H1 (cell line): ENCODE measurements at regions not wholly inside any gene's neighbourhood (a gene's known extent, or its start where the extent isn't known, plus 50 kb on each side); places are given as distances from the start of the nearest gene placed in this dataset.

Source experiments
- CTCF ChIA-PET: fragments of 300-600 bp; sonication (Branson Sonifier 250); formaldehyde crosslinking; loops from one replicate; lab custom pipeline; 2021; ENCODE audit not compliant: partially characterized antibody; lab: Charles Lee
- POLR2A ChIA-PET: fragments of 300-600 bp; sonication (Branson Sonifier 250); formaldehyde crosslinking; loops from one replicate; lab custom pipeline; 2021; ENCODE audit warnings: inconsistent platforms; ENCODE audit not compliant: partially characterized antibody; lab: Charles Lee
- DNase-seq, 2 experiments: peaks; one replicate each; pipeline versions ENCODE4 v3.0.0 to v3.0.0-alpha.2; 2010 to 2022; ENCODE audit warnings: low spot score in 2 of 2, low read depth in 1 of 2, mixed read lengths in 1 of 2
- FAIRE-seq: peaks from 2 replicates; lab custom pipeline; 2011; peaks lifted over from hg19 to GRCh38; lab: Jason Lieb, UNC
- H2AFZ ChIP-seq: 2 replicates; pipeline ENCODE4 v1.8.1; 2012; ENCODE audit warnings: low read length, inconsistent platforms
- H2AK5ac ChIP-seq: 2 replicates; pipeline ENCODE4 v1.6.1; 2013; ENCODE audit warnings: low read depth, low read length
- H2BK120ac ChIP-seq: replicated peaks from 2 replicates; pipeline ENCODE3; 2013; ENCODE audit warnings: low read depth, low read length, inconsistent platforms
- H2BK12ac ChIP-seq: 2 replicates; pipeline ENCODE4 v1.6.1; 2013; ENCODE audit warnings: low read depth, low read length
- H2BK15ac ChIP-seq: 2 replicates; pipeline ENCODE4 v1.6.1; 2013; ENCODE audit warnings: low read length
- H2BK20ac ChIP-seq: 2 replicates; pipeline ENCODE4 v1.6.1; 2013; ENCODE audit warnings: low read length
- H2BK5ac ChIP-seq: 2 replicates; pipeline ENCODE4 v1.6.1; 2013; ENCODE audit warnings: low read depth, low read length
- H3K14ac ChIP-seq: 2 replicates; pipeline ENCODE4 v1.6.1; 2013; ENCODE audit warnings: inconsistent platforms; ENCODE audit not compliant: insufficient read length
- H3K18ac ChIP-seq: 2 replicates; pipeline ENCODE4 v1.6.1; 2013; ENCODE audit warnings: low read length; ENCODE audit errors: extremely low read depth
- H3K23ac ChIP-seq: 2 replicates; pipeline ENCODE4 v1.6.1; 2013; ENCODE audit warnings: inconsistent platforms; ENCODE audit not compliant: insufficient read length
- H3K23me2 ChIP-seq: 2 replicates; pipeline ENCODE4 v1.6.1; 2013; ENCODE audit warnings: low read depth, low read length
- H3K27ac ChIP-seq: 2 replicates; pipeline ENCODE4 v1.6.1; 2011; ENCODE audit warnings: low read depth, low read length, inconsistent platforms
- H3K27me3 ChIP-seq, 4 experiments: replicated peaks in 1 of 4; 1 replicate in 1 of 4; 2 replicates in 3 of 4; pipeline versions ENCODE4 v1.6.1 to v1.8.1; 2011 to 2013; ENCODE audit warnings: low read length in 3 of 4, mild to moderate bottlenecking in 3 of 4, inconsistent platforms in 2 of 4, mixed read lengths in 2 of 4, moderate library complexity in 1 of 4; ENCODE audit not compliant: control insufficient read depth in 3 of 4, insufficient read depth in 3 of 4; ENCODE audit errors: extremely low read depth in 1 of 4
- H3K36me3 ChIP-seq, 4 experiments: 2 replicates each; pipeline versions ENCODE4 v1.6.1 to v1.8.1; 2011 to 2013; ENCODE audit warnings: mild to moderate bottlenecking in 4 of 4, low read length in 3 of 4, moderate library complexity in 2 of 4, control low read depth in 1 of 4, inconsistent platforms in 1 of 4; ENCODE audit not compliant: insufficient read depth in 4 of 4, control insufficient read depth in 2 of 4
- H3K4ac ChIP-seq: replicated peaks from 2 replicates; pipeline ENCODE3; 2013; ENCODE audit warnings: low read length, low read depth, mixed read lengths, inconsistent platforms; ENCODE audit not compliant: insufficient read length
- H3K4me1 ChIP-seq, 4 experiments: replicated peaks in 1 of 4; 1 replicate in 1 of 4; 2 replicates in 3 of 4; pipeline versions ENCODE4 v1.6.1 to v1.8.1; 2011 to 2013; ENCODE audit warnings: low read length in 3 of 4, inconsistent platforms in 2 of 4, mixed read lengths in 1 of 4; ENCODE audit not compliant: insufficient read depth in 4 of 4, control insufficient read depth in 3 of 4
- H3K4me2 ChIP-seq, 2 experiments: 2 replicates each; pipeline versions ENCODE4 v1.6.1 to v1.8.1; 2011 to 2013; ENCODE audit warnings: low read depth in 2 of 2, low read length in 2 of 2, control low read depth in 1 of 2, inconsistent platforms in 1 of 2, mild to moderate bottlenecking in 1 of 2; ENCODE audit not compliant: insufficient read depth in 1 of 2
- H3K4me3 ChIP-seq, 4 experiments: fragments of 200-600, 300-600 bp in 1 of 4; sonication (generic), shearing (Covaris generic), sonication (Bioruptor Twin) in 1 of 4; 2 replicates each; pipeline versions ENCODE4 v1.5.1 to v1.8.1; 2011 to 2016; ENCODE audit warnings: low read length in 4 of 4, low read depth in 3 of 4, control low read depth in 2 of 4, inconsistent platforms in 2 of 4, mild to moderate bottlenecking in 2 of 4, mixed read lengths in 1 of 4, moderate library complexity in 1 of 4; ENCODE audit not compliant: insufficient read depth in 2 of 4; ENCODE audit errors: extremely low read depth in 1 of 4
- H3K56ac ChIP-seq: replicated peaks from 2 replicates; pipeline ENCODE3; 2013; ENCODE audit warnings: low read depth, mild to moderate bottlenecking, mixed read lengths, low read length, inconsistent platforms; ENCODE audit not compliant: insufficient read length
- H3K79me1 ChIP-seq: 2 replicates; pipeline ENCODE4 v1.6.1; 2013; ENCODE audit warnings: low read depth, low read length, control low read depth
- H3K79me2 ChIP-seq, 2 experiments: 2 replicates each; pipeline versions ENCODE4 v1.6.1 to v1.8.1; 2012 to 2013; ENCODE audit warnings: low read length in 2 of 2, mild to moderate bottlenecking in 2 of 2, inconsistent platforms in 1 of 2; ENCODE audit not compliant: insufficient read depth in 2 of 2, control insufficient read depth in 1 of 2
- H3K9ac ChIP-seq, 4 experiments: replicated peaks in 1 of 4; 1 replicate in 1 of 4; 2 replicates in 3 of 4; pipeline versions ENCODE4 v1.6.1 to v1.8.1; 2011 to 2013; ENCODE audit warnings: low read depth in 3 of 4, low read length in 3 of 4, control low read depth in 2 of 4, mild to moderate bottlenecking in 2 of 4, moderate library complexity in 2 of 4, inconsistent platforms in 1 of 4; ENCODE audit errors: extremely low read depth in 1 of 4
- H3K9me3 ChIP-seq, 2 experiments: 2 replicates each; pipeline versions ENCODE4 v1.6.1 to v1.8.1; 2012 to 2013; ENCODE audit warnings: mild to moderate bottlenecking in 2 of 2, moderate library complexity in 2 of 2, control low read depth in 1 of 2, inconsistent platforms in 1 of 2, low read depth in 1 of 2, low read length in 1 of 2, mixed read lengths in 1 of 2; ENCODE audit not compliant: insufficient read depth in 2 of 2
- H4K20me1 ChIP-seq, 2 experiments: replicated peaks in 1 of 2; 2 replicates each; pipeline versions ENCODE3 to v1.8.1; 2011 to 2013; ENCODE audit warnings: inconsistent platforms in 2 of 2, low read length in 2 of 2, mild to moderate bottlenecking in 1 of 2; ENCODE audit not compliant: insufficient read depth in 2 of 2, control insufficient read depth in 1 of 2
- H4K5ac ChIP-seq: 2 replicates; pipeline ENCODE4 v1.6.1; 2013; ENCODE audit warnings: low read length, low read depth, mixed read lengths, inconsistent platforms; ENCODE audit not compliant: insufficient read length
- H4K8ac ChIP-seq: 2 replicates; pipeline ENCODE4 v1.8.0; 2013; ENCODE audit warnings: mild to moderate bottlenecking, moderate library complexity, low read length, inconsistent platforms; ENCODE audit not compliant: insufficient read depth; ENCODE audit errors: extremely low read depth
- H4K91ac ChIP-seq: replicated peaks from 2 replicates; pipeline ENCODE3; 2013; ENCODE audit warnings: low read length, mixed read lengths, inconsistent platforms; ENCODE audit not compliant: insufficient read length
- CTCF ChIP-seq, 3 experiments: IDR thresholded peaks; 1 replicate in 2 of 3; 2 replicates in 1 of 3; pipeline versions ENCODE4 v1.5.1 to v1.6.1; 2011; ENCODE audit warnings: low read length in 3 of 3, mild to moderate bottlenecking in 3 of 3, inconsistent platforms in 2 of 3, low read depth in 1 of 3, moderate library complexity in 1 of 3; ENCODE audit not compliant: insufficient read depth in 1 of 3; ENCODE audit errors: control extremely low read depth in 1 of 3
- EGR1 ChIP-seq: IDR thresholded peaks from 2 replicates; pipeline ENCODE4 v1.6.1; 2011; ENCODE audit warnings: low read depth, low read length, borderline replicate concordance
- KDM1A ChIP-seq: fragments of 200-600, 300-600 bp; sonication (generic); IDR thresholded peaks from 2 replicates; pipeline ENCODE4 v1.7.1; 2016; ENCODE audit warnings: mild to moderate bottlenecking, low read length, borderline replicate concordance
- RAD21 ChIP-seq, 2 experiments: IDR thresholded peaks in 1 of 2; conservative IDR thresholded peaks in 1 of 2; 2 replicates each; pipeline ENCODE4 v1.6.1; 2011; ENCODE audit warnings: low read depth in 2 of 2, low read length in 2 of 2, improper control_type of control experiment in 1 of 2, inconsistent platforms in 1 of 2, mild to moderate bottlenecking in 1 of 2, moderate library complexity in 1 of 2
- SIX5 ChIP-seq: IDR thresholded peaks from 2 replicates; pipeline ENCODE4 v1.6.1; 2011; ENCODE audit warnings: mild to moderate bottlenecking, low read depth, low read length
- WGBS, 2 experiments: shearing (Covaris generic) in 1 of 2; methylation state at CpG; one replicate each; pipeline versions ENCODE4 v1.1.6 to v1.1.7; 2013 to 2015; ENCODE audit warnings: low lambda C conversion rate in 2 of 2, mixed read lengths in 2 of 2, inconsistent platforms in 1 of 2, low coverage in 1 of 2, missing lambda C conversion rate in 1 of 2; ENCODE audit not compliant: insufficient replicate concordance in 2 of 2, insufficient coverage in 1 of 2, insufficient read length in 1 of 2; ENCODE audit errors: extremely low coverage in 1 of 2, missing lambda C conversion rate in 1 of 2; 5-methylcytosine and 5-hydroxymethylcytosine counted together

DNA sequence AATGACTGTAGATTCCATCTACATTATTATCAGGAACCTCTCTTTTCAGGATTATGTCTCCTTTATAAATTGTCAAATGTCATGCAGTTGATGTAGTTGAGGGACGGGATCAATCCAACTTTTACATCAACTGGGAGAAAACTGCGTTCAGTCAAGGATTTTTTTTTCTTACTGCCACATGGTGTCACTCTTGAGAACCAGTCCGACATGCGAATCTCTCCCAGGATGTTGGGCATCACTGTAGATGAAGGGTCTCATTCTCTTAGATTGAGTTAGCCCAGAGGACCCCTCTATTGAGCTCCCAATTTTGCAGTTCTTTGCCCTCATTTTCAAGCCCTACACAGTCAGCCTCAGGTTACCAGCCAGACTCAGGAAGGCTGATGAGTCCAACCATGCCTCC lies 120.3 kb upstream of the PTPRZ1 start:
- H3K36me3 ChIP-seq: no peaks in the 10 kb centered on the region
- H3K4ac ChIP-seq: no peak overlapping the region
- no peaks in the 10 kb centered on the region for H3K79me1 ChIP-seq
- no peak overlapping the region for H3K4me2 ChIP-seq
- no peak overlapping the region for H4K91ac ChIP-seq
- no peak overlapping the region for H3K18ac ChIP-seq
- no peak overlapping the region for H3K14ac ChIP-seq
- DNase-seq (no peak), FAIRE-seq (peak; percentile 93)
- no peak overlapping the region for H2BK12ac ChIP-seq
- no peaks in the 10 kb centered on the region for H3K23me2 ChIP-seq
- no peak overlapping the region for H3K9ac ChIP-seq
- H2BK120ac ChIP-seq: no peak overlapping the region
- no peak overlapping the region for H2BK15ac ChIP-seq
- no peak overlapping the region for H3K27ac ChIP-seq
- H2AFZ ChIP-seq: no peak overlapping the region
- WGBS, 2 experiments: 58% methylated on average over 4 of the region's 4 CpGs; no CpG with 5 or more reads in 1 of the 2 experiments
- no peak overlapping the region for H3K4me3 ChIP-seq
- H4K5ac ChIP-seq: no peak overlapping the region
- H2AK5ac ChIP-seq: no peak overlapping the region
- no peaks in the 10 kb centered on the region for H4K20me1 ChIP-seq
- no peak overlapping the region for H4K8ac ChIP-seq
- POLR2A ChIA-PET: no interaction called here
- H3K4me1 ChIP-seq: peaks cover 0 to 8% (median 0%) of the 10 kb centered on the region in 4 experiments; a peak in 3 of 7 replicates
- no peak overlapping the region for H2BK20ac ChIP-seq
- H2BK5ac ChIP-seq: no peak overlapping the region
- H3K27me3 ChIP-seq: no peaks in the 10 kb centered on the region
- H3K79me2 ChIP-seq: no peaks in the 10 kb centered on the region
- no peak overlapping the region for H3K23ac ChIP-seq
- H3K9me3 ChIP-seq: no peaks in the 10 kb centered on the region
- no peak overlapping the region for H3K56ac ChIP-seq
- CTCF ChIA-PET: interaction anchor here (1.0 to 4.4 kb wide), 10 partner anchors 10 to 524 kb away, joined by 3 to 45 read pairs (median 4); no protein-coding TSS in a partner anchor
- TF ChIP-seq SIX5 (no peak), CTCF (IDR thresholded peaks at IDR 0.05; ENCODE audit: control extremely low read depth in 1 of 3, insufficient read depth in 1 of 3, low read depth in 1 of 3, low read length in 3 of 3) (peak in 2 of 3 experiments; percentile 51 to 62; a peak in 3 of 4 replicates), RAD21 (IDR thresholded peaks at IDR 0.05 in 1 of 2, conservative IDR thresholded peaks at IDR 0.05 in 1 of 2; ENCODE audit: low read depth in 2 of 2, low read length in 2 of 2) (peak; percentile 76 to 80), KDM1A (no peak), EGR1 (no peak)
